Activated CD8-positive, alpha-beta memory T cell treated with anti-CD3 and anti-CD28 coated beads, Interleukin-2, amount 50 U/mL, for 4 hours (primary cell): ENCODE measurements at regions not wholly inside any gene's neighbourhood (a gene's known extent, or its start where the extent isn't known, plus 50 kb on each side); places are given as distances from the start of the nearest gene placed in this dataset.

Source experiments
- DNase-seq: peaks from one replicate; pipeline ENCODE4 v3.0.0-alpha.2; 2020

DNA sequence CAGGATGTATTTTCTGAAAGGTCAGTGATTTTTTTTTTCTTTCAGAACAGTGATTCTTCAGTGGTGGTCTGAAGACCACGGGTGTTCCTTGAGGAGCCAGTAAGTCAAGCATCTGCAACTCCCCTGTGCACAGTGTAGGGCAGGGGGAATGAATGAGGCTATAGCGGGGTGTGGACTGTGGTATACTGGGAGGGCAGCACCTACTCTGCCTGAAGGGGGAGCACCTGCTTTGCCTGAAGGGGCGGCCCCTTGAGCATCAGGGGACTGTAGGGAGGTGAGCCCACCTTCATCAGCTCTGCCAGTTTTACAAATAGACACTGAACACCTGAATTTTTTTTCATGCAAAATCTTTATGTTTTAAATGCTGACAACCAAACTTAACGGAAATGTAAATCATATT is 77.5 kb upstream of the RIPOR2 start:
- no peak for DNase-seq

DNA sequence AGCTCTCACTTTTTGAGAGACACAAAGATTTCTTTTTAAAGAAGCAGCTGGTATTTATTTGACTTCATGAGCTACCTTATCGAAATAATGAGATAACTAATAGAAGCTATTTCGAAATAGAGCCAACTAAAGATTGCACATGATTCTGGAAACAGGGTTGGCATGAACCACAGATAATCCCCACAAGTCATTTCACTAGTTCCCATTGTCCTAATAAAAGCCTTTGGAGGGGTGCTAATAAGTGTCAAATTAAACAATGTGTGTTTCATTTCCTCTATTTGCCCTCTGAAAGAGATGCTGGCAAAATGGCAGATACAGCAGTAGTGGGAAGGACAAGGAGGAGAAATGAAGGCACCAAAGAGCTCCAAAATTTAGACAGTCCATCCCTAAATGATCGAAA is 78.6 kb upstream of the RIPOR2 start:
- DNase-seq, result no peak

DNA sequence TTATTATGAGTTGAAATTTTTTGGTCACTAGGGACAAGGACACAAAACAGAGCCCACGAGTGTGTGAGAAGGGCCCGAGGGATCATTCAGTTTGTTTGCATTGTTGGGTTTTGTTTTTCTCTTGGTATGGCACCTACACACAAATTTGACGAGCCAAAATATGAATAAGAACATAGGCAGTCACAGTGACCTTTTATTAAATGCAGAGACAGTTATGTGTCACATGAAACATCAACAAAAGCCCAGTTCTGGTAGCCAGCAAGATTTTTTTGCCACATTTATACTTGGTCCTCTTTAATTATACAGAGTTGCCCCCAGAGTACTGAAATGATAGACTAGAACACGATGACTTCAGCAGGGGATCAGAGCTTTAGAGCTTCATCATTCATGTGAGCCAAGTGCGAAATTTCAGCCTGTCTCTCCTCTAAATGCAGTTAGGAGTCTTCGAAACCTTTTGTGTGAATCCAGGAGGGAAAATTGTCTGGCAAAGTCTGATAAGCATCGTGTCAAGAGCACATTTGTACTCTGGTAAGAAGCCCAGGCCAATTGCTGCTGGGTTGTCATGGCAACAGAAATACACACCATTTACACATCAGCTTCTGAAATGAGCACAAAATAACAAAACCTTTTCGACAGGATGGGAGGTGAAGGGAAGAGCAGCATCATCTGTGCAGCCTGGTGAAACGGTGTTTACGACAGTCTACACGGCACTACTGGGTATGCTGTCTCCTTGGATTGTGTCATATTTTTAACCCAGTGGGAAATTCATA is 79.2 kb upstream of the RIPOR2 start:
- no peak for DNase-seq

DNA sequence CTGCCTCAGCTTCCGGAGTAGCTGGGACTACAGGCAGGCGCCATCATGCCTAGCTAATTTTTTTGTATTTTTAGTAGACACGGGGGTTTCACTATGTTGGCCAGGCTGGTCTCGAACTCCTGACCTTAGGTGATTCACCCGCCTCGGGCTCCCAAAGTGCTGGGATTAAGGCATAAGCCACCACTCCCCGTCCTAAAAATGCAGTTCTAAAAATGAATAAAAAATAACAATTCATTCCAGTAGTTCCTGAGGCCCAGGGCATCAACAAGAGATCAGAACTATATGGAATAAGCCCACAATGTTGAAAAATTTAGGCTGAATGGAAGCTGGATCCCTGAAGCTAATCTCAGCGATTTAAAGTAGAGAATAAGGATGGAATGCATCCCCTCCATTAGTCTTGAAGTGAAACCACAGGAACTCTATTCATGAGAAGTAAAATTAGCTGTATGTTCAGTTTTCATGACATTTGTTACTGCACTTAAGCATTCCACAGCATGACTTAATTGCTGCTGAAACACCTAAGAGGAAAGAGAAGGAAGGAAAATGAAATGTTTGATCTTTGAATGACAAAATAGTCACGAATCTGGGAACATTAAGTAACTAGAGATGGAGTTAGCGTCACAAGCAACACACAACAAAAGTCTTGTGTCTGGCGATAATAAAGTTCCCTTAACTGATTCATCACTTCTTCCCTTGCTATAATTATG is 80.4 kb upstream of the RIPOR2 start:
- DNase-seq, result no peak

DNA sequence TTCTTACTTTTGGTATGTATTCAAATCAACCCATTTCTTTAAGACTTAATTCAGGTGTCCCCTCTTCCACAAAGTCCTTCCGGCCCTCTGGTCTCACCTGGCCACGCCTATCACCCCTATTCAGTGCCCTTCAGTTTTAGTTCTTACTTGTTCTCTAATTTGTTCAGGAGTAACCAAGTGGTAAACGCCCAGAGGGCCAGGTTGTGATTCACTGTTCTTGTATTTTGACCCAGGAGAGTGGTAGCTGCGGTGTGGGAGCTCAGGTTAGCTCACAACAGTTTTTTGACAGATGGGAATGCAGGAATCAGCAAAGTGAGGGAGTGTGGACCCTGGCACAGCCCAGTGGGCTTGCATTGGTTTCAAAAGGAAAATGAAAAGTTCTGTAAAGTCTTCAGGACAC is 81.7 kb upstream of the RIPOR2 start:
- no peak for DNase-seq

DNA sequence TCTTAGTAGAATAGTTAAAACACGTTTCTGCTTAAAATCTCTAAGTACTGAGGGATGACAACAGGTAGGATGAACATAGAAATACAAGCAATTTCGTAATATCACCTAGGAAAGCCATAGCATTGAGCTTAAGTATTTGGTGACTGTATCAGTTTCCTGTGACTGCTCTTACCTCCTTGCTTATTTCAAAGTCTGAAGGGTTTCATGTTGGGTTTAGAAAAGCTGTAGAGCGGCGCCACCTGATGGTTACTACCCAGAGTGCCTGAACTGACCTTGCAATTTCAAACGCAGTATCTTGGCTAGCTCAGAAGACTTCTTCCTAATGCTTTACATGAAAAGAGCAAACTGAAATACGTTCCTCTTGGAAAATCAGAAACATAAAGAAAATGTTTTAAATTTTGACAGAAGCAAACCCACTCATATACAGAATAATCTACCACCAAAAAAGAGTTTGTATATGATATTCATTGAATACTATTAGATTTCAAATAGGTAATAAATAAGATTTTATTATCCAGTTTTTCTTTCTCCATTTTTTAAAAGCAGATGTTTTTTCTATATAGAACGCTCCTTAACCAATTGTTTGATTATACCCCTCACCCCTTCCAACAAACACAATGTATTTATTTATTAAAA is 82.3 kb upstream of the RIPOR2 start:
- DNase-seq, result peak; percentile 83

DNA sequence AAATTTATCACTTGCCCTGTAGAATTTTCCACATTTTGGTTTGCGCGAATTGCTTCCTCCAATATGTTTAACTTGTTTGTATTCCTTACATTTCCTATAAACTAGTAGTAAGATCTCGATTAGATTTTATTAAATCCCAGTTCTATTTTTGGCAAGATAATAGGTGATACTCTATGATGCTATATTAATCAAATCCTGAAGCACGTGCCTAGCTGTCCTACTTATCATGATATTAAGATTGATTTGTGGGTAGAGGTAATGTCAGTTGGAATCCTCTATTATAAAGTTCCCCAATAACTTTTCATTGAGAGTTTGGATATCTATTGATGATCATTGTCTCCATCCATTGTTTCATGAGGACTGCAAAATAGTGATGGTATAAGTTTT is 82.8 kb upstream of the RIPOR2 start:
- no peak for DNase-seq

DNA sequence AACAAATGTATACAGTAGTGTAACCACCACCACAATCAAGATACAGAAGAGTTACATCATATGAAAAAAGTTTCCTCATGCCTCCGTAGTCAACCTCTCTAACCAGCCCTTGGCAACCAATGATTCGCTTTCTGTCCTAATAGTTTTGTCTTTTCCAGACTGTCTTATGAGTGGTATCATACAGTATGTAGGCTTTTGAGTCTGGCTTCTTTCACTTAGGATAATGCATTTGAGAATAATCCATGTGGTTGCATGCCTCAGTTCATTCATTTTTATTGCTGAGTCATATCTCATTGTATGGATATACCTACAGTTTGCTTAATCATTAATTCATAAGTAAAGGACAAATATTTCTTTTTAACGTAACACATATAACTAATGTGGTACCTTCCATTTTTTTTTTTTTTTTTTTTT is 86.4 kb upstream of the RIPOR2 start:
- no peak for DNase-seq

DNA sequence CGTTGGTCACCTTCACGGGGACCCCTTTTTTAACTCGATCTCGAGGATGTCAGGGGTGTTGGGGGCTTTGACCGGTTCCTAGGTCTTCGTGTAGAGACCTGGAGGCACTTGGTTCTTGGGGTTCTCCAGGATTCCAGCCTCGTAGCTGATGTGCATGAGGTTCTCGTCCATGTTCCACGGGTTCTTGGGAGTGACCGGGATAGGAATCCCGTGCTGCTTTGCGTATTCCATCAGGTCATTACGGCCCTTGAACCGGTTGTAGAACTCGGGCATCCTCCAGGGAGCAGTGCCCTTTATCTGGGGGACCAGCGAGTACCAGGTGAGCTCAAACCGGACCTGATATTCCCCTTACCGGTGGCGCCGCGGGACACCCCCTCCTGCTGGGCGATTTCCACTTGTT is 88.0 kb upstream of the RIPOR2 start:
- DNase-seq, result no peak

DNA sequence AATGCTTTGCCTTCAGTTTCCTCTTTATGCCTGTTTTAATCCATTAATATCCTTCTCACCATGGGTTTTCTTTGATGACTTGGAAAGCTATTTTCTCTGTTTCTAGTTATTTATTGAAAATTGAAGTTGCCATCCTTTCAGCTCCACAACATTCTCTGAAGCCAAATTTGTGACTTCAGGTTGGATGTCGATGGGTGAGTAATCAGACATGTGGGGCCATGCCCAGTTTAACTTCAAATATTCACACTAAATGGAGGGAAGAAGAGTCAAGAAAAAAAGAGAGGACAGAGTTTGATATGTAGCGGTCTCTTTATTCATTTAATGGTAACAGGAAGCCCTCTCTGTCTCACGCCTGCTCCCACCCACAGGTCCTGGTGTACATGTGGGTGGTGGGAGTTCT is 89.1 kb upstream of the RIPOR2 start:
- DNase-seq, result no peak

DNA sequence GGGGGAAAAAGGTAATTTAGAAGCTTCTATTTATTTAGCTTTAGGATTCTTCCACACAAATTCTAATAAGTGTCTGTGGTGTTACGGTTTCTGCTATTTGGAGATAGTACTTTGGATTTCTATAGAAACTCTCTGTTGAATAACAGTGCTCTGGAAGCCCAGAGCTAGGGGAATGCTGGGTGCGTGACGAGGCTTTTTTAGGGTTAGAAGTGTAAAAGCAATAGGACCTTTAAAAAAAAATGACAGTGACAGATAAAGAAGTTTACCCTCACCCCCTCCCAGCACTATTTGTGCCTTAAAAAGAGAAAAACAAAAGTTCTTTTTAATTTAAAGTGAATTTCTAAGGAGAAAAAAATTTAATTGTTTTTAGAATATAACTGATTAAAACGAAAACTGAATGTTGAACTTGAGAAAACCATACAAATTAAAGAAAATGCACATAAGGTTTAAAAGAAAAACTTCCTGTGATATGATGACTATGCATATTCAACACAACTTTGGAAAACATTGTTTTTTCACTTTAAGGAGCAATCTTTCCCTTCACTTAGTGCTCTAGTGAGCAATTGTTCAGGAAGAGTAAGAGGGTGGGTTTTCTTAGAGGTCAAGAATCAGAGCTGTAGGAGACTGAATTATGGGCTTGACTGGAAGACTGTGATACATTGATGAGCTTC is 89.6 kb upstream of the RIPOR2 start:
- DNase-seq, result no peak

DNA sequence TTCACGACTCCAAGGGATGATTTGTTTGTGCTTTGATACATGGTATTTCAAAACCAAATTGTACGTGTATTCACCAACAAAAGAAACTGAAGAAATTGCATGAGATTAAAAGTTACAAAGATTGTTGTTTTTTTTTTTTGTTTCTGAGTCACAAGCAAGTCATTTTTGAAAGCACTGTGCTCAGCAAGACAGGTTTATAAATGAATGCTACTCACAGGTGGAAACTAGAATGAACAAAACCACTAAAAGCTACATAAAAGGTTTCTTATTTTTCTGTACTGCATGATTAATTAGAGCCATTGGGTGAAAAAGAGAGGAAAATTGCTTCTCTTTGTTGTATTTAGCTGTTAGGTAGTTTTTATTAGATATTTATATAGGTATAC is 90.2 kb upstream of the RIPOR2 start:
- no peak for DNase-seq

DNA sequence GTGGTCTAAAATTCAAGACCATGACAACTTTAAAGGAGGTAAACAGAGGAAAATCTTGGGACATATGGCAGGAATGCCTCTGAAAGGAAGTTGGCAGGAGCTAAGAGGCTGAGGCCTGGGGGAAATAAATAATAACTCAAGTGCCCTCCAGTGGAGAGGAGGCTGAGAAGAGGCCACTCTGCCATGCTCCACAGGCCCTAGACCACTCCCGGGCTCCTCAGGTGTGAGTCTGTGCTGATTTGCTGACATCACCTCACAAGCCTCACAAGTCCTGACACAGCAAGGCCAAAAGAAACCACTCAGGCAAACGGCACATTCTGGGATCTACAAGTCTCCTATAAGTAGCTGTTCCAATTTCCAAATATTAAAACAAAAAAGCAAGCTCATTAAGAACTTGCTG is 91.0 kb upstream of the RIPOR2 start:
- no peak for DNase-seq

DNA sequence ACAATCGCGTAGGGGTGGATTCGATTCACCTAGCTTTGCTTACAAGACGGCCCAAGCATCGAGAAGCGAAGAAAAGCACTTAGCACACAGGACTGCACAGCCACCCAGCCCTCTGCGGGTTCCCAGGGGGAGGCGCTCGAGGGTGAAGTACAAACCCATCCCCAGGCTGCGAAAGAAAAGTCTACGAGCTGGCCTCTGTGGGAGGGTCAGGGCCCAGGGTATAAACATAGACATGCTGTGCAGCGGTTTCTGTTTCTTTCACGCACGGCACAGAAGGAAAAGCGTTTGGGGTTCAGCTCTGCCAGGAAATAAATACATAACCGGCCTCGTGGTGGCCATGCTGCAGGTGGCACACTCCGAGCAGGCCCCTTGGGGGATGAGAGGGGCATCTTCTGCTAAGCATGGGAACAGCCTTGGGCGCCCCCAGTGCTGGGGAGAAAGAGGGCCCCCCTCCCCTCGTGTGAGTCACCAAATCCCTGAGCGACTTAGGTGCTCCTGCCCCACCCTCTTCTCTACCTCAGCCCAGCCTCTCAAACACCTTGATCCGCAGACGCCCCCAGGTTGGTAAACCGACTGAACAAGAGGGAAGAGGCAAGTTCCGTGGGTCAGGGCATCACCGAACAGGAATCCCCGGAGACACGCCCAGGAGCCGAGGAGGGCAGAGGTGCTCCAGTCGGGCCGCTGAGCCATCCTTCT is 91.6 kb upstream of the RIPOR2 start:
- DNase-seq, result peak; percentile 69

DNA sequence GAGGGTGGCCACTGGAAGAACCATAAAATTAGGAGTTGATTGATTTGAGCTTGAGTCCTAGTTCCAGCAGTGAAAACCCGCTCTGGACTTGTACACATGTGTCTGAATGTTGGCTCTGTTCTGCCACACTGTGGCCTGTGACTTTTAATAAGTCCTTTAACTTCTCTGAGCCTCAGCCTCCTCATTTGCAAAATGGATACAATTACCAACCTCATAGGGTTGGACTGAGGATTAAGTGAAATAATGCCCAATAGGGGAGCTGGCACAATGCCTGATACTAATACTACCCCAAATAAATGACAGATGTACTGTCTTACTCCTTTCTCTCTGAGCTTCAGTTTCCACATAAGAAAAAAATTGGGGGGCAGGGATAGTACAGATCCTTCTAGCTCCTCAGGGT is 92.6 kb upstream of the RIPOR2 start:
- no peak for DNase-seq

DNA sequence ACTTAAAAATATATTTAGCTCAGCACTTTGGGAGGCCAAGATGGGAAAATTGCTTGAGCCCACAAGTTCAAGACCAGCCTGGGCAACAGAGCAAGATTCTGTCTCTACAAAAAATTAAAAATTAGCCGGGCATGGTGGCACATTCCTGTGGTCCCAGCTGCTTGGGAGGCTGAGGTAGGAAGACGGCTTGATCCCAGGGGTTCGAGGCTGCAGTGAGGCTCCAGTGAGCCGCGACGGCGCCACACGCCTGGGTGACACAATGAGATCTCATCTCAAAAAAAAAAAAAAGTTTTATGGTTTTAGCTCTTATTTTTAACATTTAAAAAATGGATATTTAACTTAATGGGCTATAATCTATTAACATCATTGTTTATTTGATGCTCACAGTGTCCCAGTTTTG is 97.2 kb upstream of the RIPOR2 start:
- DNase-seq, result no peak

DNA sequence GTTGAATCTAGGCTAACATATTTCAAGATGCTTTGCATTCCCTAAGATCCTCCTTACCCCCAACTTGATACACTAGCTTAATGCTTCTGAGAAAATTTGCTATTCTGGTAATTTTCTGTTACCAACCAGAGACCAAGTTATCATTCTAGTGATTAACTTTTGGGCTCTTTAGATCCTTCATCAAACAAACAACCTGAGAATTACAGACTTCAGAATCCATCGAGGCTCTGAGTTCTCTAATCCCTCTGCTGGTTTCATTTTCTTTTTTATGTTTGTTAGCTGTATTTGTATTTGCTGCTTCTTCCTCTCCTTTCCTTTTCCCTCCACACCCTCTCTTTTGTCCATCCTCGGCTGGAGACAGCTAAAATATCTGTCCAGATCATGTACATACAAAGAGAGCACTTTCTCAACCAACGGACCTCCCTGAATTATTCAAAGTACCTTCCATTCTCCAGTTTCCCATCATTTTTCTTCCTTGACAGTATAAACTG is 98.7 kb upstream of the RIPOR2 start:
- no peak for DNase-seq

DNA sequence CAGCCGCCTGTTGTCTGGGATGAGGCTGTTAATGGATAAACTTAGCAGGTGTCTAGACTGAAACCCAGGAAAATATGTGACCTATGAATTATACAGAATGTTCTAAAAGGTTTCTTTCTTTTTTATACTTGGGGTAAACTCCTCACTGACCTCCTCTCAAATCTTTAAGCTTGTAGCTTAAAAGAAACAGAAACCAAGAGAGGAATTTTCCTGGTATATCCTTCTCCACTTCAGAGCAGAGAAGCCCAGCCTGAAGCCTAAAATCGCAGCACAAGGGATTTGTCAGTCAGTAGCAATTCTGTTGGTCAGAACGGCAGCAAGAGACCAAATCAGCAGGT is 99.4 kb upstream of the RIPOR2 start:
- DNase-seq, result no peak

DNA sequence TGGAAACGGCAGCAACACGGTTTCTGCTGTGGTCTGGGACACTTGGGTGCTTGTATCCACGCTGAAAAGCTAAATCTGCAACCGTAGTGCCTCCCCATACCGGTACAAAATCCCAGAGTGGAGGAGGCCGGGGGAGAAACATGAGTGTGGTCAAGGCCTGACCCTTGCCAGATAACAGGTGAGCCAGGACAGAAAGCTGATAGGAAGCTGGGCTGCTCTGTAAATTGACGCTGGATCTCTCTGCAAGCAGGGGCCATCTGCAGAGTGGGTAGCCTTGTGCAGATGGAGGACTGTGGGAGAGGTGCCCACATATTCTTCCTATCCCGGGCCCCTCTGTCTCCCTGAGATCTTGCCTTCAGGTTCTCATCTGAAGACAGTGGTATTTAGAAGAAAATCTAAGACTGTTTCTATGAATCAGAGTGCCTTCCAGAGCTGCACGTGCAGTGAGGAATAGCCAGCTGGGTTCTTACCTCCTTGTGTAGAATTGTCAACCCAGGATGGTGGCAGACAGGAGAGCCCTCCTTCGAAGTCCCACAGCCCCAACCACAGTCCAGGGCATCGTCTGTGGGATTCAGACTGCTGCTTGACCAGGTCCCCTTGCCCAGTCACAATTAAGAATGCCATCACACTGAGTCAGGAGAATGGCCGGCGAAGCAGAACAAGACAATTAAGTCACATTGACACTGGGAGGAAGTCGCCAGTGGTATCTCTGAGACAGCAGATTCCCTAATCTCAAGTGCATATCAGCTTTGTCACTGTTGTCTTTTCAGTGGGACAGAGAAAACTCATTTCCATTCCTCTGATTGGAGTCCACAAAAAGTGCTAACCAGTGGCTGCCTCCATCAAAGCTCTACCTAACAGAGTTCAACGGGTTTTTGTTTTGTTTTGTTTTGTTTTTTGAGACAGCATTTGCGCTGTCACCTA is 100.0 kb upstream of the RIPOR2 start:
- DNase-seq, result no peak

DNA sequence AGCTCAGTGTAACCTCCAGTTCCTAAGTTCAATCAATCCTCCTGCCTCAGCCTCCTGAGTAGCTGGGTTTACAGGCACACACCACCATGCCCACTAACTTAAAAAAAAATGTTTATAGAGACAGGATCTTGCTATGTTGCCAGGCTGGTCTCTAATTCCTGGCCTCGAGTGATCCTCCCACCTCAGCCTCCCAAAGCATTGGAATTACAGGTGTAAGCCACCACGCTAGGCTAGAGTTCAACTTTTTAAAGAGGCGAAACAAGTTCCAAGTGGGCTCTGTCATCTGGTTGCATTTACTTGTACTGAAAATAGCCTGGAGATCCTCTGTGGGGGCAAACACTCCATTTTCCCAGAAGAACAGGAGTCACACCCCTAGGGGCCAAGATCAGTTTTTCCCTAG is 100.7 kb upstream of the RIPOR2 start:
- no peak for DNase-seq

DNA sequence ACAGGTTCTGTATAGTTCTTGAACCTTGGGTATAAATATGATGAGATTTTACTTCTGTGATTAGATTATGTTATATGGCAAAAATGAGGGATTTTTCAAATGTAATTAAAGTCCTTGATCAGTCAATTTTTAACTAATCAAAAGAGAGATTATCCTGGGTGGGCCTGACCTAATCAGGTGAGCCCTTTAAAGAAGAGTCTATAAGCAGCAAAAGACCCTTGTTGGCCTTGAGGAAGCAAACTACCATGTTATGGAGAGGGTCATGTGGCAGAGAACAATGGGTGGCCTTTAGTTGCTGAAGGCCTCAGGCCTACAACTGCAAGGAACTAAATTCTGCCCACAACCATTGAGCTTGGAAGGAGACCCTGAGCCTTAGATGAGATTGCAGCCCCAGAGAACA is 102.5 kb upstream of the RIPOR2 start:
- no peak for DNase-seq

DNA sequence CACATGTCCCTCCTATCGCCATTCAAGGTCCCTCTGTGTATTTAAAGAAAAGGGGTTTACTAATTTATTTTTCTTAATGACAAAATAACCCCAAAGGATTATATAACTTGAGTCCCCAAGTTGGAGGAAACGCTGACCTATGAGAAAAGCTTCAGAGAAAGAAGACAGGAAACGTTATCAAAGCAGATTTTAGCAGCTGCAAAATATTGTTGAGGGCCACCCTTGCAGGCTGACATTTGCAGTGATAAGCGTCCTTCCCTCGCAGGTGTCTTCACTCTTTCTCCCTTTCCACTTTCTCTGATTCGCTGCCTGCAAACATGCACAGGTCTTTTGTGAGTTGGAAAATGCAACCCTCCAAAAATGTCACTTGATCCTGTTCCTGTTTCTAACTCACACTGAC is 103.2 kb upstream of the RIPOR2 start:
- no peak for DNase-seq
